ENCODE measurements at regions not wholly inside any gene's neighbourhood (a gene's known extent, or its start where the extent isn't known, plus 50 kb on each side); places are given as distances from the start of the nearest gene placed in this dataset.

DNA sequence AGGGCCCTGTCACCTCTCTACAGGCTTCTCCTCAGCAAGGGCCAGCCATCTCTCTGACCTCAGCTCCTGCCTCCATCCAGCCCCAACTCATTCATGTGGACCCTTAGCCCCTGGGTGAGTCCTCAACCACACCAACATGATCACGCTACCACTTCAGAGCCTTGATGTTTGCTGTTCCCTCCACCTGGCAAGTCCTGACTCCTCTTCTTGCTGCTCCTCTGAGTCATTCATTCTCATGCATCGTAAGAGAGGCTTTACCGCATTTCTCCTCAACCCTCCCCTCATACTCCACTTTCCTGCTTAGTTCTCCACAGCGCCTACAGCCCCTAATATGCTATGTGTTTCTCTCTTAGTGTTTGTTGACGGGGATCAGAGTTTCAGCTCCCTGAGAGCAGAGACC is 99.9 kb downstream of the C17orf67 start:
- ATAC-seq (ENCODE audit: low read depth) (no peak), DNase-seq (no peak)
- peaks cover 6% of the 10 kb centered on the region for H3K27me3 Mint-ChIP-seq
- TF ChIP-seq, protein P1, sequence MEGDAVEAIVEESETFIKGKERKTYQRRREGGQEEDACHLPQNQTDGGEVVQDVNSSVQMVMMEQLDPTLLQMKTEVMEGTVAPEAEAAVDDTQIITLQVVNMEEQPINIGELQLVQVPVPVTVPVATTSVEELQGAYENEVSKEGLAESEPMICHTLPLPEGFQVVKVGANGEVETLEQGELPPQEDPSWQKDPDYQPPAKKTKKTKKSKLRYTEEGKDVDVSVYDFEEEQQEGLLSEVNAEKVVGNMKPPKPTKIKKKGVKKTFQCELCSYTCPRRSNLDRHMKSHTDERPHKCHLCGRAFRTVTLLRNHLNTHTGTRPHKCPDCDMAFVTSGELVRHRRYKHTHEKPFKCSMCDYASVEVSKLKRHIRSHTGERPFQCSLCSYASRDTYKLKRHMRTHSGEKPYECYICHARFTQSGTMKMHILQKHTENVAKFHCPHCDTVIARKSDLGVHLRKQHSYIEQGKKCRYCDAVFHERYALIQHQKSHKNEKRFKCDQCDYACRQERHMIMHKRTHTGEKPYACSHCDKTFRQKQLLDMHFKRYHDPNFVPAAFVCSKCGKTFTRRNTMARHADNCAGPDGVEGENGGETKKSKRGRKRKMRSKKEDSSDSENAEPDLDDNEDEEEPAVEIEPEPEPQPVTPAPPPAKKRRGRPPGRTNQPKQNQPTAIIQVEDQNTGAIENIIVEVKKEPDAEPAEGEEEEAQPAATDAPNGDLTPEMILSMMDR (IDR thresholded peaks at IDR 0.05), result no peak
- intact Hi-C loops (cut with micrococcal nuclease), result no loop called here
- no peaks in the 10 kb centered on the region for H3K9me3 Mint-ChIP-seq
- H3K4me1 Mint-ChIP-seq, result no peaks in the 10 kb centered on the region
- no peak overlapping the region for H3K4me3 Mint-ChIP-seq
- CTCF ChIA-PET, result interaction anchor here (1.0 kb wide), 1 partner anchor 18 kb away, joined by 4 read pairs; no protein-coding TSS in a partner anchor
- no peaks in the 10 kb centered on the region for H3K36me3 Mint-ChIP-seq (ENCODE audit: low read depth)
- POLR2A ChIA-PET, result no interaction called here
- H3K27ac Mint-ChIP-seq, result no peak overlapping the region

DNA sequence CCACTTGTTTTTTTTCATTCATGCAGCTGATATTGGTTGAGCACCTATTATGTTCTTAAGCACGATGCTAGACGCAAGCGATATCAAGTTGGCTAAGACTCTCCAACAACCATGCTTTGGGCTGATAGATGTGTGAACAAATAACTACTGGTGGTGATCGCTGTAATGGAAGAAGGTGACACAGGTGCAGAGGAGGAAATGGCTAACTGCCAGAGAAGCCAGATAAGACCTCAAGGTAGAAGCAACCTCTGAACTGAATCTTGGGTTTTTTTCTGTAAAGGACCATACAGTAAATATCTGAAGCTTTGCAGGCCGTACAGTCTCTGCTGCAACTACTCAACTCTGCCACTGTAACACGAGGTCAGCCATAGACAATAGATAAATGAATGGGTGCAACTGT is 97.9 kb downstream of the C17orf67 start:
- Mint-ChIP-seq H3K36me3 (ENCODE audit: low read depth) (no peaks in the 10 kb centered on the region), H3K9me3 (no peaks in the 10 kb centered on the region), H3K27me3 (peaks cover 7% of the 10 kb centered on the region), H3K4me3 (no peak overlapping the region), H3K4me1 (no peaks in the 10 kb centered on the region), H3K27ac (no peak overlapping the region)
- no peak for ATAC-seq (ENCODE audit: low read depth)
- no peak for DNase-seq
- CTCF ChIA-PET, result no interaction called here
- POLR2A ChIA-PET, result no interaction called here
- intact Hi-C loops (cut with micrococcal nuclease), result no loop called here
- TF ChIP-seq, protein P1 (IDR thresholded peaks at IDR 0.05), result no peak

DNA sequence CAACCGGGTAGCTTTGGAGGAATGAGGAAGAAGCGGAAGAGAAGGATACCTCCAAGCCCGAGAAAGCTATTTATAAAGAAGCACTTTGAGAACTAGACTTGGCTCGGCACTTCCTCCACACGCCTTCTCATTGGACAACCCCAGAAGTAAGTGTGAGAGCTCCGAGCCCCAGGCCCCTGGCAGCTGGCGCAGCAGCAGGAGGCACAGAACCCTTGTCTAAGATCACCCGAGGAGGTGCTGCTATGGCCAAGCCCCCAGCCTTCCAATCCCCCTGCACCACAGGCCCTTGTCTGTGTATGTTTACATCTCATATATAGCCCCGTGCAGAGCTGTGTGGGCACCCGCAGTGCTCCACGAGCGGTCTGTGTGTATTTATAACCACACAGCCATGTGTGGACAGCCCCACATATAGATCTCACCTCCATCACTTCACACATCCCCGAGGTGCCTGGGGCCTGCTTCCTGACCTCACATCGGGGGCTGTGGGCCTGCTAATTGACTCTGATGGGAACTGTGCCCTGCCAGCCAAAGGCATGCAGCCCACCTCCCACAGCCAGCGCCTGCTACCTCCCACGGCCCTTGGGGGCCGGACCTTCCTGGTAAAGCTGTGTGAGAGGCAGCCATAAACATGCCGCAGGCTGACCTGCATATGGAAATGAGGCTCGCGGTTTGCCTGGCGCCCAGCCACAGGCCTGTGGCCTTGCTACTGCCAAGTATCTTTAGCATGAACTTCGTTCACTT is 96.1 kb downstream of the C17orf67 start:
- ChIA-PET CTCF (no interaction called here), POLR2A (no interaction called here)
- H3K36me3 Mint-ChIP-seq (ENCODE audit: low read depth), result no peaks in the 10 kb centered on the region

DNA sequence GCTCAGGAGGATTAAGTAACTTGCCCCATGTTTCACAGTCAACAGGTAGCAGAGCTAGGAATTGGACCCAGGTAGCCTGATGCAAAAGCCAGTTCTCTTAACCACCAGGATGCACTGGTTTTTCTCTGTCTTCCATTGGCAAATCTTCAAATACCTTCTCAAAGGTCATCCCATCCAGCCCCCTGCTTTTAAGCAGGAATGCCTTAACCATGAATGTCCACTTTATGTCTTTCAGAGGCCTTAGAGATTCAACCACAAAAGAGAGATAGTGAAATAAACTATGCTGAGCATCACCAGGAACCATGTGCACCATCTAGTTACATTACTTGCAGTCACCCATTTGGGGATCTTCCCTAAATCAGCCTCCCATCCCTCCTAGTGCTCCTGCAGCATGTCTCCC is 94.3 kb downstream of the C17orf67 start:
- ATAC-seq (ENCODE audit: low read depth), result no peak
- POLR2A ChIA-PET, result no interaction called here
- peaks cover 8% of the 10 kb centered on the region for H3K27me3 Mint-ChIP-seq

More for the DNA sequence above, 96.1 kb downstream of the C17orf67 start:
- TF ChIP-seq, protein P1 (IDR thresholded peaks at IDR 0.05), result no peak
- Mint-ChIP-seq H3K4me1 (no peaks in the 10 kb centered on the region), H3K27ac (no peak overlapping the region), H3K4me3 (no peak overlapping the region), H3K27me3 (peaks cover 8% of the 10 kb centered on the region), H3K9me3 (no peaks in the 10 kb centered on the region)
- DNase-seq, result no peak
- no peak for ATAC-seq (ENCODE audit: low read depth)
- intact Hi-C loops (cut with micrococcal nuclease), result no loop called here

DNA sequence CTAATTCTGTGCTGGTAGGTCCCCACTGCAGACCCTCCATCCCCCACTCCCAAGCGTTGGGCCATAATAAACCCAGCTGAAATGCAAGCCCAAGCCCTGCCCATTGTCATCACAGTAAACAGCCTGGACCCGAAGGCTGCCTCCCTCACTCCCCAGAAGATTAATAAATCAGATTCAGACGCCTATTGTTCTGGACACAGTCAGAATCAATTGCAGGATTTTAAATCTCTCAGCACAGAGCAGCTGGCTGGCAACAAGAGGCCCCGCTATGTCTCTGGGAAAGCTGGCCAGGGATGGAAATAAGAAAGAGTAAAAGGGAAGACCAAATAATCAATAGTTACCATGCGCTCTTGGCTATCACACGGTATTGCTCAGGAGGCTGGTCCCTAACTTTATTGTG is 93.9 kb downstream of the C17orf67 start:
- intact Hi-C loops (cut with micrococcal nuclease), result no loop called here
- CTCF ChIA-PET, result no interaction called here
- no peak overlapping the region for H3K27ac Mint-ChIP-seq
- ATAC-seq (ENCODE audit: low read depth) (no peak), DNase-seq (no peak)
- H3K9me3 Mint-ChIP-seq, result no peaks in the 10 kb centered on the region
- H3K27me3 Mint-ChIP-seq, result peaks cover 8% of the 10 kb centered on the region
- H3K36me3 Mint-ChIP-seq (ENCODE audit: low read depth), result no peaks in the 10 kb centered on the region
- H3K4me3 Mint-ChIP-seq, result no peak overlapping the region
- TF ChIP-seq, protein P1 (IDR thresholded peaks at IDR 0.05), result no peak
- POLR2A ChIA-PET, result no interaction called here
- no peaks in the 10 kb centered on the region for H3K4me1 Mint-ChIP-seq

More for the DNA sequence above, 94.3 kb downstream of the C17orf67 start:
- Mint-ChIP-seq H3K27ac (no peak overlapping the region), H3K4me3 (no peak overlapping the region), H3K9me3 (no peaks in the 10 kb centered on the region), H3K4me1 (no peaks in the 10 kb centered on the region), H3K36me3 (ENCODE audit: low read depth) (no peaks in the 10 kb centered on the region)
- DNase-seq, result no peak
- intact Hi-C loops (cut with micrococcal nuclease), result no loop called here
- CTCF ChIA-PET, result no interaction called here
- TF ChIP-seq, protein P1 (IDR thresholded peaks at IDR 0.05), result no peak
